Cardiac muscle cell (in vitro differentiated cells and primary cell): ENCODE measurements at regions not wholly inside any gene's neighbourhood (a gene's known extent, or its start where the extent isn't known, plus 50 kb on each side); places are given as distances from the start of the nearest gene placed in this dataset.

ENCODE experiments used
- DNase-seq, 2 donors: peaks; one replicate each; pipeline versions ENCODE4 v3.0.0 to v3.0.0-alpha.2; 2010 to 2017; ENCODE audit warnings: low read depth in 1 of 2, low spot score in 1 of 2
- H3K27ac ChIP-seq: fragments of 200-600 bp; sonication (generic); 2 replicates; pipeline ENCODE4 v1.5.1; 2016
- H3K27me3 ChIP-seq: fragments of 200-600 bp; sonication (generic); 2 replicates; pipeline ENCODE4 v1.6.0; 2016; ENCODE audit warnings: control low read depth
- H3K36me3 ChIP-seq: fragments of 200-600 bp; sonication (generic); 2 replicates; pipeline ENCODE4 v1.5.1; 2016; ENCODE audit warnings: control low read depth
- H3K4me1 ChIP-seq: fragments of 200-600 bp; sonication (generic); 2 replicates; pipeline ENCODE4 v1.8.1; 2017; ENCODE audit warnings: low read depth, mild to moderate bottlenecking, mixed run types
- H3K4me3 ChIP-seq: fragments of 200-600 bp; sonication (generic); 2 replicates; pipeline ENCODE4 v1.5.1; 2016; ENCODE audit warnings: mild to moderate bottlenecking
- H3K9me3 ChIP-seq: fragments of 200-600 bp; sonication (generic); 2 replicates; pipeline ENCODE4 v1.5.1; 2017; ENCODE audit warnings: low read depth, mild to moderate bottlenecking, control low read depth
- TF ChIP-seq, protein P1 (sequence below): IDR thresholded peaks from 2 replicates; pipeline ENCODE4 v1.5.1; 2012; ENCODE audit warnings: low read depth, mild to moderate bottlenecking, low read length

DNA sequence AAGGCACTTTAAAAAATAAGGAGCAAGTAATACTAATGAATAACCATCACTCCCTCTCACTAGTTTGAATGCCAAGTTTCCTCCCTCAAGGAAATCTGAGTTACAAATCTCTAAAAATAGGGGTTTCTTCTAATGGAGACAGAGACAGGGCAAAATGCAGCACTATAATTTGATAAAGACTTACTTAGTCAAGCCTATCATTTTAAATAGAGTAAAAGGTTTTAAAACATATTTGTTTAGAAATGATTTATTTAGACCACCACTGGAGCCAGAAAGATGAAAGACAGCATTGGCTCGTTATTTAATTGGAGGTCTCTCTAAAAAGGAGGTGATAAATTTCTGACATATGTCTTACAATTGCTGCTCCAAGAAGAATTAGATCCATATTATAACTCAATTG is 228.7 kb downstream of the TLE1 start:
- Histone ChIP-seq H3K4me1 (no peaks in the 10 kb centered on the region), H3K27me3 (no peaks in the 10 kb centered on the region), H3K9me3 (no peaks in the 10 kb centered on the region), H3K27ac (no peak overlapping the region), H3K36me3 (no peaks in the 10 kb centered on the region), H3K4me3 (no peak overlapping the region)
- TF ChIP-seq, protein P1, sequence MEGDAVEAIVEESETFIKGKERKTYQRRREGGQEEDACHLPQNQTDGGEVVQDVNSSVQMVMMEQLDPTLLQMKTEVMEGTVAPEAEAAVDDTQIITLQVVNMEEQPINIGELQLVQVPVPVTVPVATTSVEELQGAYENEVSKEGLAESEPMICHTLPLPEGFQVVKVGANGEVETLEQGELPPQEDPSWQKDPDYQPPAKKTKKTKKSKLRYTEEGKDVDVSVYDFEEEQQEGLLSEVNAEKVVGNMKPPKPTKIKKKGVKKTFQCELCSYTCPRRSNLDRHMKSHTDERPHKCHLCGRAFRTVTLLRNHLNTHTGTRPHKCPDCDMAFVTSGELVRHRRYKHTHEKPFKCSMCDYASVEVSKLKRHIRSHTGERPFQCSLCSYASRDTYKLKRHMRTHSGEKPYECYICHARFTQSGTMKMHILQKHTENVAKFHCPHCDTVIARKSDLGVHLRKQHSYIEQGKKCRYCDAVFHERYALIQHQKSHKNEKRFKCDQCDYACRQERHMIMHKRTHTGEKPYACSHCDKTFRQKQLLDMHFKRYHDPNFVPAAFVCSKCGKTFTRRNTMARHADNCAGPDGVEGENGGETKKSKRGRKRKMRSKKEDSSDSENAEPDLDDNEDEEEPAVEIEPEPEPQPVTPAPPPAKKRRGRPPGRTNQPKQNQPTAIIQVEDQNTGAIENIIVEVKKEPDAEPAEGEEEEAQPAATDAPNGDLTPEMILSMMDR = no peak
- DNase-seq = no peak

GRCh38 chr9:81459591-81459990 is 229.8 kb downstream of the TLE1 start:
- H3K36me3 ChIP-seq = no peaks in the 10 kb centered on the region
- TF ChIP-seq, protein P1 = no peak
- no peak overlapping the region for H3K27ac ChIP-seq
- no peak overlapping the region for H3K4me3 ChIP-seq
- no peaks in the 10 kb centered on the region for H3K4me1 ChIP-seq
- no peak for DNase-seq
- no peaks in the 10 kb centered on the region for H3K9me3 ChIP-seq
- no peaks in the 10 kb centered on the region for H3K27me3 ChIP-seq

DNA sequence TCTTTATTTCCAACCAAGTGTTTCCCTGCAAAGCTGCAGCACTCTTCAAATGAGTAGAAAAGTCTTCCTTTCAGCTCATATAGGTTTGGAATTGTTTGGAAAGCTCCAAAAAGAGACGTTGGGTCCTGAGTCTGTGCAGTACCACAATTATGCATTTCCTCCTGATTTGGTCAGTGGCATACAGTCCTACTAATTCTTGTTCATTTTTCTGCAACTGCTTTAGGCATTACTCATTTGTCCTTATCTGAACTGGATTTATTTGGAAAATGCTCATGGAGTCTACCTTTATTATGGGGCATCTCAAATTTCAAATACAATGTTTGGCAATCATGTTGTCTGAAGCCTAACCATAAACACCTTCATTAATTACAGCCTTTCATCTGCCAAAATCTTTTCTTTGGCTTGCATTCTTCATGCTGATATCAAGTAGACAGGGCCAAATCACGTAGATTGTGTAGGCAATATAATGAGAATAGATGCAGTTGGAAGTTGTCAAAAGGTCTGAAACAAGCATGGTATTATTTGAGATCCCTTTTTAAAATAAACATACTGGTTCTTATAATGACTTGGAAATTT is 232.8 kb downstream of the TLE1 start:
- no peak overlapping the region for H3K27ac ChIP-seq
- H3K36me3 ChIP-seq = no peaks in the 10 kb centered on the region
- DNase-seq = peak in 1 of 2 donors; percentile 59
- H3K4me3 ChIP-seq = no peak overlapping the region
- no peaks in the 10 kb centered on the region for H3K27me3 ChIP-seq
- TF ChIP-seq, protein P1 = no peak
- H3K9me3 ChIP-seq = no peaks in the 10 kb centered on the region
- H3K4me1 ChIP-seq = no peaks in the 10 kb centered on the region

DNA sequence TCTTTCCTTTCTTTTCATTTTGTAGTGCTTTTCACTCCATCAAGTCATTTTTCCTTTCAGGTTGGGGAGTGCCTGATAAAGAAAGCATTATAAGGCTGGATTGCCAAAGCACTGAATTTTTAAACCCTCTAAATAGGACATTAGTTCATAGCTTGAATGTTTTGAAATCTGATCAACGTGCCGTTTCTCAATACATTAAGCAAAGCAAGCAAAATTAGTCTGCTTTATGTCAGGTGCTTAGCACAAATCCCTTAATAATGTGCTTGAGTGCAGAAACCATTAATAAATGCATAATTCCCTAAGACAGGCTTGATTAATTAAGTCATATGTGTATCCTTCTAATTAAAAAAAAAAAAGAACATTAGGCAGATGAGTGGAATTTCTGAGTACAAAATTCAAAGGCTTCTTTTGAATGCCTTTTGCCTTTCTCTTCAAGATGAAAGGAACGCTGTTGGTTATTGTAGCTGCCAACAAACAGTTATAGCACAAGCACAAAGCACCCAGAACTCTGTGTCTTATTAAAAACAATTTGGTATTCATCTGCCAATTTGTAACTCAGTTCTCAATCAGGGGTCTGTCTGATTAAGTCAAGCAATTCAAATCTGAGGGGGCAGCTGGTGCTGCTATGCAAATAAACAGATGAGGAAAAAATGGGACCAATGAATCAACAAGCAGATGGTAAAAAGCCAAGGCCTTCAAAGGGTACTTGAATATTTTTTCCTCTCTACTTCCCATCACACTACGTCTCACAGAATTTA is 233.7 kb downstream of the TLE1 start:
- DNase-seq = no peak

DNA sequence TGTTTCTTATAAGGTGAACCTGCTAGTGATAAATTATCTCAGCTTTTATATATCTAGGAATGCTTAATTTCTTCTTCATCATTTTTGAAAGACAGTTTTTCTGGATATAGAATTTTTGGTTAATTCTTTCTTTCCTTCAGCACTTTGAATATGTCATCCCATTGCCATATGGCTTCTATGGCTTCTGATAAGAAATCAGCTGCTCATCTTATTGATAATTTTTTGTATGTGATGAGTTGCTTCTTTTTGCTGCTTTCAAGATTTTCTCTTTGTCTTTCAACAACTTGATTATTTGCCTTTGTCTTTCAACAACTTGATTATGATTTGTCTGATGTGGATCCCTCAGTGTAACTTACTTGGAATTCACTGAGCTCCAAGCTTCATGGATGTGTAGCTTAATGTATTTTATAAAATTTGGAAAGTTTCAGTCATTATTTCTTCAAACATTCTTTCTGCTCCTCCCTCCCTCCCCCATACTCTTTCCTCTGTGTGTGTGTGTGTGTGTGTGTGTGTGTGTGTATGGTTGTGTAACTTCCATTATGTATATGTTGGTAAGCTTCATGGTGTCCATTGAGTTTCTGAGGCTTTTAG is 243.9 kb downstream of the TLE1 start:
- TF ChIP-seq, protein P1 = no peak

More for the DNA sequence above, 233.7 kb downstream of the TLE1 start:
- no peaks in the 10 kb centered on the region for H3K27me3 ChIP-seq
- H3K27ac ChIP-seq = no peak overlapping the region
- no peaks in the 10 kb centered on the region for H3K9me3 ChIP-seq
- H3K4me1 ChIP-seq = no peaks in the 10 kb centered on the region
- TF ChIP-seq, protein P1 = no peak
- no peak overlapping the region for H3K4me3 ChIP-seq
- no peaks in the 10 kb centered on the region for H3K36me3 ChIP-seq

More for the DNA sequence above, 243.9 kb downstream of the TLE1 start:
- no peak for DNase-seq
- Histone ChIP-seq H3K4me3 (no peak overlapping the region), H3K9me3 (no peaks in the 10 kb centered on the region), H3K27ac (no peak overlapping the region), H3K36me3 (no peaks in the 10 kb centered on the region), H3K4me1 (no peaks in the 10 kb centered on the region), H3K27me3 (no peaks in the 10 kb centered on the region)
